ENCODE measurements at regions not wholly inside any gene's neighbourhood (a gene's known extent, or its start where the extent isn't known, plus 50 kb on each side); places are given as distances from the start of the nearest gene placed in this dataset.

DNA sequence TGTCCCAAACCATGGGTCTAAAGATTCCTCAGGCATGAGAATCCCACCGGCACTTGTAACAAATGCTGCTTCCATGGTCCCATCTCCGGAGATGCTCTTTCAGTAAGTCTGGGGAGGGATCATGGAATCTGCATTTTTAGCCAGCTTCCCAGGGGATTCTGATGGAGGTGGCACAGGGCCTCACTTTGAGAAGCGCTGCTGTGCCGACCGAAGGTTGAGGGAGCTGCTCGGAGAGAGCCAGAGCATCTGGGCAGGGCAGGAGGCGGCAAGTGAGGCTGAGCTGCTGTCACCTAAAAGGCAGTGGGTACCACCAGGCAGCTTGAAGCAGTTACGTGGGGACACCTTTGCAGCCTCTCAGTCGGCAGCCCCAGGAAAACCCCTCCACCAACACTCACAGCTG, 100.2 kb upstream of the CDYL start:
- H3K4me1 Mint-ChIP-seq (ENCODE audit: low read depth), result peaks cover 7% of the 10 kb centered on the region
- H3K4me3 Mint-ChIP-seq, result no peak overlapping the region
- no peaks in the 10 kb centered on the region for H3K9me3 Mint-ChIP-seq
- no peak for DNase-seq
- H3K27ac Mint-ChIP-seq, result no peak overlapping the region
- H3K36me3 Mint-ChIP-seq (ENCODE audit: low read depth), result no peaks in the 10 kb centered on the region
- TF ChIP-seq, protein P1, sequence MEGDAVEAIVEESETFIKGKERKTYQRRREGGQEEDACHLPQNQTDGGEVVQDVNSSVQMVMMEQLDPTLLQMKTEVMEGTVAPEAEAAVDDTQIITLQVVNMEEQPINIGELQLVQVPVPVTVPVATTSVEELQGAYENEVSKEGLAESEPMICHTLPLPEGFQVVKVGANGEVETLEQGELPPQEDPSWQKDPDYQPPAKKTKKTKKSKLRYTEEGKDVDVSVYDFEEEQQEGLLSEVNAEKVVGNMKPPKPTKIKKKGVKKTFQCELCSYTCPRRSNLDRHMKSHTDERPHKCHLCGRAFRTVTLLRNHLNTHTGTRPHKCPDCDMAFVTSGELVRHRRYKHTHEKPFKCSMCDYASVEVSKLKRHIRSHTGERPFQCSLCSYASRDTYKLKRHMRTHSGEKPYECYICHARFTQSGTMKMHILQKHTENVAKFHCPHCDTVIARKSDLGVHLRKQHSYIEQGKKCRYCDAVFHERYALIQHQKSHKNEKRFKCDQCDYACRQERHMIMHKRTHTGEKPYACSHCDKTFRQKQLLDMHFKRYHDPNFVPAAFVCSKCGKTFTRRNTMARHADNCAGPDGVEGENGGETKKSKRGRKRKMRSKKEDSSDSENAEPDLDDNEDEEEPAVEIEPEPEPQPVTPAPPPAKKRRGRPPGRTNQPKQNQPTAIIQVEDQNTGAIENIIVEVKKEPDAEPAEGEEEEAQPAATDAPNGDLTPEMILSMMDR (IDR thresholded peaks at IDR 0.05), result no peak
- peaks cover 7% of the 10 kb centered on the region for H3K27me3 Mint-ChIP-seq (ENCODE audit: insufficient read depth)

DNA sequence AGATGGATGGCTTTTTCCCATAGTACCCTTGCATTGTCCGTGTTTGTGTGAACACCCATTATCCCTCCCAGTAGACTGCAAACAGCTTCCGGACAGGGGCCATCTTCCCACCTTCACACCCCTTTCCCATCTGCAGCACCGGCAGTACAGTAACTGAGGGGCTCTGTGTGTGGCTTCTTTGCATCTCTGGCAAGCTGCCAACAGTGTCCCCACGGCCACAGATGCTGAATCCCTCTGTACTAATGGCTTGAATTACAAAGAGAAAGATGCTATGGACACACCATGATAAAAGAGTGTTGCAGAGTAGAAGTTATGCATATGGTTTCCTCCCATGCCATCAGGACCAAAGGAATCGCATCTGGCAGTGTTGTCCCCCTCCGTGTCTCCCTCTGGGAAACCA, 101.1 kb upstream of the CDYL start:
- Mint-ChIP-seq H3K4me1 (ENCODE audit: low read depth) (peaks cover 7% of the 10 kb centered on the region), H3K4me3 (no peak overlapping the region), H3K27ac (no peak overlapping the region), H3K27me3 (ENCODE audit: insufficient read depth) (peaks cover 7% of the 10 kb centered on the region), H3K36me3 (ENCODE audit: low read depth) (no peaks in the 10 kb centered on the region), H3K9me3 (no peaks in the 10 kb centered on the region)
- DNase-seq, result no peak
- TF ChIP-seq, protein P1 (IDR thresholded peaks at IDR 0.05), result no peak

DNA sequence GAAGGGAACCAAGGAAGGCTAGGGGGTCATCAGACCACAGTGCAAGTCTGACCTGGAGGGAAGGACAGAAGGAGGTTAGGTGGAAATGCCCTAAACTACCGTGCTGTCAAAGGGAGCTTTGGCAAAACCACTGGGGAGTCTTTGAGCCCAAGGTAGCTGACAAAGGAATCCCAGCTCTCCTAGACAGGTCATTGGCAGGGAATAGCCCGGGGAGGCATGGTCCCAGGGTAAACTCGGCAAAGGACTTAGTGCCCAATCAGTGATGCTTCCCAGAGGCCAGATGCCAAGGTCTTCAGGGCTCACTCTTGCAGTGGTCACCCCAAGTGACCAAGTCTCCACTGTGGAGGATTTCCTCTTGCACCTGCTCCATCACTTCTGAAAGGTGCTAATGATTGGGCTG, 102.3 kb upstream of the CDYL start:
- no peak overlapping the region for H3K27ac Mint-ChIP-seq
- H3K9me3 Mint-ChIP-seq, result no peaks in the 10 kb centered on the region
- H3K36me3 Mint-ChIP-seq (ENCODE audit: low read depth), result no peaks in the 10 kb centered on the region
- TF ChIP-seq, protein P1 (IDR thresholded peaks at IDR 0.05), result no peak
- H3K27me3 Mint-ChIP-seq (ENCODE audit: insufficient read depth), result peaks cover 7% of the 10 kb centered on the region
- H3K4me3 Mint-ChIP-seq, result no peak overlapping the region
- H3K4me1 Mint-ChIP-seq (ENCODE audit: low read depth), result peaks cover 11% of the 10 kb centered on the region
- no peak for DNase-seq

DNA sequence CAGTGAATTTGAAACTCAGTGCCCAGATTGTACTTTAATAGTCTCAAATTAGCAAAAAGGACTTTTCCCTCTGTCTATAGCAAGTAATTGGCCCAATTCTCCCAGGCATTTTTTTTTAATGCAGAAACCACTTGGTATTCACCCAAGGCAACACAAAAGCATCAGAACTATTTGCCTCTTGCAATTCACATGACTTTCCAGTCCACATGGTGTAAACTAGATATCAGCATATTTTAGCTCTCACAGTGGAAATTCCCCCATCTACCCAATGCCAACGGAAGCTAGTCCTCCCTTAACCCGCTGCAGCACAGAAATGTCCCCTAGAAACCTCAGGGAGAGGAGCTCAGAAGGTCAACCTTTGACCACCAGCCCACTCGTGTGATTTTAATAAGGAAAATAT, 103.4 kb upstream of the CDYL start:
- Mint-ChIP-seq H3K36me3 (ENCODE audit: low read depth) (no peaks in the 10 kb centered on the region), H3K9me3 (no peaks in the 10 kb centered on the region), H3K27me3 (ENCODE audit: insufficient read depth) (peaks cover 7% of the 10 kb centered on the region), H3K4me1 (ENCODE audit: low read depth) (peaks cover 19% of the 10 kb centered on the region), H3K4me3 (no peak overlapping the region), H3K27ac (no peak overlapping the region; the same call in 1 of the 2 replicates)
- TF ChIP-seq, protein P1 (IDR thresholded peaks at IDR 0.05), result no peak
- peak; percentile 10 for DNase-seq

DNA sequence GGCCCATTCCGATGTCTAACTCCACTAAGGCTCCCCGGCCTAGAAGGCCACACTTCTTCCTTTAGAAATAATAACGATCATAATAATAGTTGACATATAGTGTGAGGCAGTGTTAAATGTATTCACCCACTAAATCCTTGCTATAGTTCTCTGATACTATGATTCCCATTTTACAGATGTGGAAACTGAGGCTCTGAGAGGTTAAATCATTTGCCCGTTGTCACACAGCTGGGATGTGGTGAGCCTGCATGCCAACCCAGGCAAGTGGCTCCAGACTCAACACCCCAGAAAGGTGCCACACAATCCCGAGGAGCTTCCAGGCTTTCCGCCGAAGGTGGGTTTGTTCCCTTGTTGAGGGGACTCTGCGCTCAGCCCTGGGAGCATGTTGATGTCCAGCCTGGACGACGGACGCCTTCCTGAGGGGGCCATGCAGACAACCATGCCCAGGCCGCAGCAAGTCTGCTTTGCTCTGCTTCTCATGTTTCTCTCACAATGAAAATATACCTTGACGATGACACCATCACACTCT, 104.6 kb upstream of the CDYL start:
- Mint-ChIP-seq H3K27ac (no peak overlapping the region), H3K27me3 (ENCODE audit: insufficient read depth) (peaks cover 7% of the 10 kb centered on the region), H3K4me1 (ENCODE audit: low read depth) (peaks cover 19% of the 10 kb centered on the region), H3K4me3 (no peak overlapping the region), H3K36me3 (ENCODE audit: low read depth) (no peaks in the 10 kb centered on the region), H3K9me3 (no peaks in the 10 kb centered on the region)
- no peak for DNase-seq
- TF ChIP-seq, protein P1 (IDR thresholded peaks at IDR 0.05), result no peak
